ENCODE measurements at regions not wholly inside any gene's neighbourhood (a gene's known extent, or its start where the extent isn't known, plus 50 kb on each side); places are given as distances from the start of the nearest gene placed in this dataset.
"Not testable (repeated sequence)": the region's sequence is repeated elsewhere in the genome, so short reads cannot be mapped to it uniquely, and the experiment has no call there.

GRCh38 chr17:34478244-34478643, 101.1 kb upstream of the TMEM132E start:
- no peak for DNase-seq (ENCODE audit: extremely low spot score)
- Histone ChIP-seq H3K27me3 (peaks cover 0 to 35% (median 3%) of the 10 kb centered on the region in 4 donors), H3K4me3 (no peak overlapping the region), H3K27ac (replicated peaks in 1 of 4) (no peak overlapping the region), H3K36me3 (no peaks in the 10 kb centered on the region), H3K9me3 (no peaks in the 10 kb centered on the region), H3K4me1 (no peaks in the 10 kb centered on the region)
- WGBS = 74% methylated on average over 3 of the region's 3 CpGs
- no peak for TF ChIP-seq POLR2A (IDR thresholded peaks at IDR 0.05; ENCODE audit: low read depth)
- TF ChIP-seq EP300 (IDR thresholded peaks at IDR 0.05) = no peak
- TF ChIP-seq CTCF (IDR thresholded peaks at IDR 0.05) = no peak
- TF ChIP-seq POLR2AphosphoS5 (IDR thresholded peaks at IDR 0.05) = no peak
- intact Hi-C loops (cut with DNase I) = no loop called here

GRCh38 chr17:34475296-34475695, 104.1 kb upstream of the TMEM132E start:
- no peak for TF ChIP-seq EP300 (IDR thresholded peaks at IDR 0.05)
- TF ChIP-seq POLR2AphosphoS5 (IDR thresholded peaks at IDR 0.05) = no peak
- no peak for TF ChIP-seq POLR2A (IDR thresholded peaks at IDR 0.05; ENCODE audit: low read depth)
- intact Hi-C loops (cut with DNase I) = no loop called here
- Histone ChIP-seq H3K27me3 (peaks cover 0 to 8% (median 0%) of the 10 kb centered on the region in 4 donors), H3K27ac (replicated peaks in 1 of 4) (no peak overlapping the region), H3K4me1 (no peaks in the 10 kb centered on the region), H3K36me3 (no peaks in the 10 kb centered on the region), H3K9me3 (no peaks in the 10 kb centered on the region), H3K4me3 (no peak overlapping the region)
- no peak for DNase-seq (ENCODE audit: extremely low spot score)
- 87% methylated on average over 4 of the region's 4 CpGs for WGBS

GRCh38 chr17:34474706-34475105, 104.7 kb upstream of the TMEM132E start:
- Histone ChIP-seq H3K4me3 (no peak overlapping the region), H3K4me1 (no peaks in the 10 kb centered on the region), H3K9me3 (no peaks in the 10 kb centered on the region), H3K27ac (replicated peaks in 1 of 4) (no peak overlapping the region), H3K36me3 (no peaks in the 10 kb centered on the region), H3K27me3 (peaks cover 0 to 5% (median 0%) of the 10 kb centered on the region in 4 donors)
- intact Hi-C loops (cut with DNase I) = no loop called here
- TF ChIP-seq EP300 (IDR thresholded peaks at IDR 0.05) (no peak), POLR2A (IDR thresholded peaks at IDR 0.05; ENCODE audit: low read depth) (no peak), POLR2AphosphoS5 (IDR thresholded peaks at IDR 0.05) (no peak), CTCF (IDR thresholded peaks at IDR 0.05) (no peak)
- DNase-seq (ENCODE audit: extremely low spot score) = no peak
- 65% methylated on average over 2 of the region's 2 CpGs for WGBS

GRCh38 chr17:34472363-34472762, 107.0 kb upstream of the TMEM132E start:
- TF ChIP-seq POLR2AphosphoS5 (IDR thresholded peaks at IDR 0.05) (no peak), CTCF (IDR thresholded peaks at IDR 0.05) (no peak), EP300 (IDR thresholded peaks at IDR 0.05) (no peak), POLR2A (IDR thresholded peaks at IDR 0.05; ENCODE audit: low read depth) (no peak)
- Histone ChIP-seq H3K36me3 (no peaks in the 10 kb centered on the region), H3K4me1 (no peaks in the 10 kb centered on the region), H3K9me3 (no peaks in the 10 kb centered on the region), H3K27me3 (peaks cover 0 to 16% (median 0%) of the 10 kb centered on the region in 4 donors), H3K4me3 (no peak overlapping the region), H3K27ac (replicated peaks in 1 of 4) (no peak overlapping the region)
- no peak for DNase-seq (ENCODE audit: extremely low spot score)
- 81% methylated on average over 1 of the region's 1 CpG for WGBS
- intact Hi-C loops (cut with DNase I) = no loop called here

GRCh38 chr17:34471278-34471677, 108.1 kb upstream of the TMEM132E start:
- H3K27ac ChIP-seq (replicated peaks in 1 of 4); DNase-seq (ENCODE audit: extremely low spot score); H3K9me3 ChIP-seq; intact Hi-C loops (cut with DNase I); H3K4me3 ChIP-seq; H3K4me1 ChIP-seq; H3K36me3 ChIP-seq: not testable (repeated sequence)
- H3K27me3 ChIP-seq = peaks cover 0 to 19% (median 0%) of the 10 kb centered on the region in 4 donors
- 54% methylated on average over 4 of the region's 4 CpGs for WGBS

- WGBS = 48% methylated on average over 8 of the region's 8 CpGs
- Histone ChIP-seq H3K27ac (replicated peaks in 1 of 4) (no peak overlapping the region), H3K36me3 (no peaks in the 10 kb centered on the region), H3K9me3 (no peaks in the 10 kb centered on the region), H3K4me3 (no peak overlapping the region), H3K27me3 (peaks cover 0 to 52% (median 0%) of the 10 kb centered on the region in 4 donors), H3K4me1 (no peaks in the 10 kb centered on the region)
- intact Hi-C loops (cut with DNase I) = loop anchor here (5.0 kb wide), 1 partner anchor 42 kb away; no protein-coding TSS in a partner anchor
- TF ChIP-seq POLR2AphosphoS5 (IDR thresholded peaks at IDR 0.05) = no peak
- TF ChIP-seq EP300 (IDR thresholded peaks at IDR 0.05) = no peak
- TF ChIP-seq CTCF (IDR thresholded peaks at IDR 0.05) = no peak
- TF ChIP-seq POLR2A (IDR thresholded peaks at IDR 0.05; ENCODE audit: low read depth) = no peak
- no peak for DNase-seq (ENCODE audit: extremely low spot score)
These were observed 102.8 kb upstream of the CCL1 start for GRCh38 chr17:34465789-34466188.

Measured in esophagus muscularis mucosa (tissue), 4 donors.